22Rv1 (cell line): ENCODE measurements at regions not wholly inside any gene's neighbourhood (a gene's known extent, or its start where the extent isn't known, plus 50 kb on each side); places are given as distances from the start of the nearest gene placed in this dataset.

Source experiments
- ZFX ChIP-seq: fragments of 450-650 bp; IDR thresholded peaks from 2 replicates; pipeline ENCODE4 v1.6.1; 2017; ENCODE audit warnings: antibody characterized with exemption, borderline replicate concordance
- TF ChIP-seq, protein P1 (sequence below): fragments of 450-650 bp; IDR thresholded peaks from 2 replicates; pipeline ENCODE4 v1.5.1; 2017; ENCODE audit warnings: mild to moderate bottlenecking

DNA sequence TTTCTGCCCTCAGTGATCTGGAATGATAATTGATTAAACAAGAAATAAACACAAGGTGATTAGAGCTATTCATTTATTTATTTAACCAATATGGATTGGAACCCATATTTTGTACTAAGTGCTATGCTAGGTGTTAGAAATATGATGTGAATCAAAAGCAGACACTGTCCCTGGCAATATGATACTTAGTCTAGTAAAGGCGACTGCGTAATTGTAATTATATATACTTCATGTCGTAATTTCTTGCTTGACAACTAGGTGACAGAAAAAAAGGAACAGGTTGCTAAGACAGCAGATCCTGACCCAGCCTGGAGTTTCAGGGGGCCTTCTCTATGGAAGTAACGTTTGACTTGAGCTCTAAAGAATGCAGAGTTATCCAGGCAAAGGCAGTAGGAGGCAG is 236.5 kb upstream of the F9 start:
- TF ChIP-seq, protein P1, sequence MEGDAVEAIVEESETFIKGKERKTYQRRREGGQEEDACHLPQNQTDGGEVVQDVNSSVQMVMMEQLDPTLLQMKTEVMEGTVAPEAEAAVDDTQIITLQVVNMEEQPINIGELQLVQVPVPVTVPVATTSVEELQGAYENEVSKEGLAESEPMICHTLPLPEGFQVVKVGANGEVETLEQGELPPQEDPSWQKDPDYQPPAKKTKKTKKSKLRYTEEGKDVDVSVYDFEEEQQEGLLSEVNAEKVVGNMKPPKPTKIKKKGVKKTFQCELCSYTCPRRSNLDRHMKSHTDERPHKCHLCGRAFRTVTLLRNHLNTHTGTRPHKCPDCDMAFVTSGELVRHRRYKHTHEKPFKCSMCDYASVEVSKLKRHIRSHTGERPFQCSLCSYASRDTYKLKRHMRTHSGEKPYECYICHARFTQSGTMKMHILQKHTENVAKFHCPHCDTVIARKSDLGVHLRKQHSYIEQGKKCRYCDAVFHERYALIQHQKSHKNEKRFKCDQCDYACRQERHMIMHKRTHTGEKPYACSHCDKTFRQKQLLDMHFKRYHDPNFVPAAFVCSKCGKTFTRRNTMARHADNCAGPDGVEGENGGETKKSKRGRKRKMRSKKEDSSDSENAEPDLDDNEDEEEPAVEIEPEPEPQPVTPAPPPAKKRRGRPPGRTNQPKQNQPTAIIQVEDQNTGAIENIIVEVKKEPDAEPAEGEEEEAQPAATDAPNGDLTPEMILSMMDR: no peak
- no peak for TF ChIP-seq ZFX
